Liver (tissue), 3 donors: ENCODE measurements at regions not wholly inside any gene's neighbourhood (a gene's known extent, or its start where the extent isn't known, plus 50 kb on each side); places are given as distances from the start of the nearest gene placed in this dataset.

Source experiments
- CTCF ChIP-seq: fragments of 150-350 bp; IDR thresholded peaks from 2 replicates; pipeline ENCODE4 v1.5.1; 2017; ENCODE audit warnings: improper control_type of control experiment, low read depth, low read length; ENCODE audit not compliant: missing input control
- TAF1 ChIP-seq: conservative IDR thresholded peaks from 2 replicates; pipeline ENCODE4 v1.6.1; 2016; ENCODE audit warnings: antibody characterized with exemption, mild to moderate bottlenecking
- donor health status: healthy.
- donor health status: healthy.

- no peak for TF ChIP-seq CTCF
- TF ChIP-seq TAF1 = no peak
Observed at GRCh38 chr20:4502756-4503155, 183.5 kb upstream of the PRNP start.
